ENCODE measurements at regions not wholly inside any gene's neighbourhood (a gene's known extent, or its start where the extent isn't known, plus 50 kb on each side); places are given as distances from the start of the nearest gene placed in this dataset.
A peak's percentile ranks its signal among the peaks of the same experiment; 100 is the strongest.

DNA sequence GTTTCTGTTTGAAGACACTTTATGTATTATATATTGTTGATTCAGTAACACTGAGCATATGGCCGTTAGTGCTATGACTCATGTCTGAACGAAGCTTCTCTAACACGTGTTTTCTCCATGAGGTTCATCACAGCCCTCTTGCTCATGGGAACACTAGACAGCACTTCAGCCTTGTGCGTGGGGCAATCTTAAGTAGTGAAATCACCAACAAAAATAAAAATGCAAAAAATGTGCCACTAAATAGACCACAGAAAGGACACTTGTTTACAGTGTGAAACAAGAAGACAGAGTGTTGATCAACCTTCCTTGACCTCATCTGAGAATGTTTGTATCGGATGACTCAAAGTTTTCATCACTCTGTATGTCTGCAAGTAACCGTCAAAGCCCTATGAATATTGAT, 94.5 kb downstream of the FDX1 start:
- Histone ChIP-seq H3K27me3 (no peaks in the 10 kb centered on the region), H3K4me1 (no peaks in the 10 kb centered on the region), H3K36me3 (no peaks in the 10 kb centered on the region), H3K4me3 (replicated peaks in 1 of 3) (no peak overlapping the region), H3K9me3 (no peaks in the 10 kb centered on the region), H3K27ac (no peak overlapping the region)
- TF ChIP-seq CTCF (IDR thresholded peaks at IDR 0.05) (no peak), POLR2A (IDR thresholded peaks at IDR 0.05) (no peak)
- no peak for DNase-seq
- intact Hi-C loops (cut with DNase I): no loop called here
- 92 to 94% methylated on average over 6 of the region's 6 CpGs for WGBS, 2 donors

DNA sequence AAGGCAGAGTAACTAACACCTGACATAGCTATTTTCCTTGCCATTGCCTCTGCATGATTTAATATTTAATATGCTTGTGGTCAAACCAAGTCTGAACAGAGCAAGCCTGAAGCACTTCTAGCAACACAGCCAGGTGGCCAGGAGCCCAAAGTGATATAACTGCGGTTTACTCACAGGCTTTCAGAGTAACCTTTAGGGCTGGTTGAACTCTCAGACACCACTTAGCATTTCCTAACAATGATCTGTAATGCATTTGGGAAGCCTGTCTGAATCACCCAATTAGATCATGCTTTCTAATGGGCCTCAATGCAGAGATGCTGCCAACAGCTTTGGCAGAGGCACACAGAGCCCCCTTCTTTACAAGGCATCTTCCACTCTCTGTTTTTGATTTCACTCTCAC, 96.1 kb downstream of the FDX1 start:
- H3K4me1 ChIP-seq: no peaks in the 10 kb centered on the region
- H3K36me3 ChIP-seq: no peaks in the 10 kb centered on the region
- WGBS, 2 donors: 0% methylated on average over 1 of the region's 1 CpG
- H3K4me3 ChIP-seq (replicated peaks in 1 of 3): no peak overlapping the region
- no peaks in the 10 kb centered on the region for H3K27me3 ChIP-seq
- DNase-seq: peak in 1 of 2 donors; percentile 21
- TF ChIP-seq POLR2A (IDR thresholded peaks at IDR 0.05) (no peak), CTCF (IDR thresholded peaks at IDR 0.05) (no peak)
- intact Hi-C loops (cut with DNase I): no loop called here
- no peak overlapping the region for H3K27ac ChIP-seq
- no peaks in the 10 kb centered on the region for H3K9me3 ChIP-seq

DNA sequence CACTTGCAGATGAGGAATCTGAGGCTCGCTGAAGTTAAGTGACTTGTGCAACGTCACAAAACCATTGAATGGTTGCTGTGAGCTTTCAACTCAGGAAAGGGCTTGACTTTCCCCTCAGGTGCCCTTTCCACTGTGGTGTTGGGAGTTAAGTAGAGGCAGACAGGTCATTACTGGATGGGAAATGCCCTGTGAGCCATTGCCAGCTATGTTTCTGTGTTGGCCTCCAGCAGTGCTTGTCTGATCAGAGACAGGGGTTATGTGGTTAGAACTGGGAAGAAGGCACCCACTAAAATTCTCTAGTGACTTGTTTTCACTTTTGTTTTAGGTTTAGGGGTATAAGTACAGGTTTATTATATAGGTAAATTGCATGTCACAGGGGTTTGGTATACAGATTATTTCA, 96.6 kb downstream of the FDX1 start:
- intact Hi-C loops (cut with DNase I): no loop called here

More for the DNA sequence above, 96.6 kb downstream of the FDX1 start:
- Histone ChIP-seq H3K4me1 (no peaks in the 10 kb centered on the region), H3K27me3 (no peaks in the 10 kb centered on the region), H3K36me3 (no peaks in the 10 kb centered on the region), H3K27ac (no peak overlapping the region), H3K4me3 (replicated peaks in 1 of 3) (no peak overlapping the region), H3K9me3 (no peaks in the 10 kb centered on the region)
- WGBS, 2 donors: 93 to 95% methylated on average over 2 of the region's 2 CpGs
- DNase-seq: no peak
- no peak for TF ChIP-seq CTCF (IDR thresholded peaks at IDR 0.05)
- no peak for TF ChIP-seq POLR2A (IDR thresholded peaks at IDR 0.05)

Measured in thyroid gland (tissue), 4 donors.